22Rv1 (cell line): ENCODE measurements at regions not wholly inside any gene's neighbourhood (a gene's known extent, or its start where the extent isn't known, plus 50 kb on each side); places are given as distances from the start of the nearest gene placed in this dataset.

Source experiments
- H3K27ac ChIP-seq: fragments of 450-650 bp; 2 replicates; pipeline ENCODE4 v1.5.1; 2017
- ZFX ChIP-seq: fragments of 450-650 bp; IDR thresholded peaks from 2 replicates; pipeline ENCODE4 v1.6.1; 2017; ENCODE audit warnings: antibody characterized with exemption, borderline replicate concordance
- TF ChIP-seq, protein P1 (sequence below): fragments of 450-650 bp; IDR thresholded peaks from 2 replicates; pipeline ENCODE4 v1.5.1; 2017; ENCODE audit warnings: mild to moderate bottlenecking

DNA sequence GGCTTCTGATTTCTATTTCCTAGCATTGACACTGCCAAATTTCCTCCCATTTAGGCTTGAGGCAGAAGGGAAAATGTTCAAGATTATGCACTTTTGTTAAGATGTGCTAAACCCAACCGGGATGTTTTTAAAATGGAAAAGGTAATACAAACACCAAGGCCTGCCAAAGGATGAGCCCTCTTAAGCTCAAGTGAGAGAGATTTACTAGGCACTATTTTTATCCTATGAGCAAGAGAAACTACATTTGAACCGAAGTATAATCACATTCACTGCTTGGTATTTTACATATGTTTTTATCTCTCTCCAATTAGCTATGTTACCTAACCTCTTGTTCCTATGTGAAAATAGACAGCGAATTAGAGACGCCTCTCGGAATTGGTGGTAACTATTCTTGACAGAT lies 295.8 kb downstream of the GABRB3 start:
- no peak overlapping the region for H3K27ac ChIP-seq
- no peak for TF ChIP-seq ZFX
- TF ChIP-seq, protein P1, sequence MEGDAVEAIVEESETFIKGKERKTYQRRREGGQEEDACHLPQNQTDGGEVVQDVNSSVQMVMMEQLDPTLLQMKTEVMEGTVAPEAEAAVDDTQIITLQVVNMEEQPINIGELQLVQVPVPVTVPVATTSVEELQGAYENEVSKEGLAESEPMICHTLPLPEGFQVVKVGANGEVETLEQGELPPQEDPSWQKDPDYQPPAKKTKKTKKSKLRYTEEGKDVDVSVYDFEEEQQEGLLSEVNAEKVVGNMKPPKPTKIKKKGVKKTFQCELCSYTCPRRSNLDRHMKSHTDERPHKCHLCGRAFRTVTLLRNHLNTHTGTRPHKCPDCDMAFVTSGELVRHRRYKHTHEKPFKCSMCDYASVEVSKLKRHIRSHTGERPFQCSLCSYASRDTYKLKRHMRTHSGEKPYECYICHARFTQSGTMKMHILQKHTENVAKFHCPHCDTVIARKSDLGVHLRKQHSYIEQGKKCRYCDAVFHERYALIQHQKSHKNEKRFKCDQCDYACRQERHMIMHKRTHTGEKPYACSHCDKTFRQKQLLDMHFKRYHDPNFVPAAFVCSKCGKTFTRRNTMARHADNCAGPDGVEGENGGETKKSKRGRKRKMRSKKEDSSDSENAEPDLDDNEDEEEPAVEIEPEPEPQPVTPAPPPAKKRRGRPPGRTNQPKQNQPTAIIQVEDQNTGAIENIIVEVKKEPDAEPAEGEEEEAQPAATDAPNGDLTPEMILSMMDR, result no peak

DNA sequence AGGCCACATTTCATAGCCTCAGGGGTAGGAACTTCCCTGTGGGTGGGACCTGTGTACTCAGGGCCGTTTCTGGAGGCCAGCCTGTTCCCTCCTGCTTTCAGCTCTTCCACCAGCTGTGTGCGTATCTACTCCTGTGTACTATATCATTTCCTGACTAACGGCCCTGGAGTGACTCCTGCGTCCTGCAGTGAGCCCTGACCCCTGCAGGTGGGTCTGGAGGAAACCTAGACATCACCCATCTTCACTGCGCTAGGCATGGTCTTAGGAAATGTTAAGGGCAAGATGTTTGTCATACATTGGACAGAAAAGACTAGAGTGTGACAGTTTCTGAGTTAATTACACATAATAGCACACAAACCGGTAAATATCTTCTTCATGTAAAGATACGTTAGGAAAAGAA lies 297.3 kb downstream of the GABRB3 start:
- TF ChIP-seq ZFX, result no peak
- TF ChIP-seq, protein P1, result no peak
- no peak overlapping the region for H3K27ac ChIP-seq

DNA sequence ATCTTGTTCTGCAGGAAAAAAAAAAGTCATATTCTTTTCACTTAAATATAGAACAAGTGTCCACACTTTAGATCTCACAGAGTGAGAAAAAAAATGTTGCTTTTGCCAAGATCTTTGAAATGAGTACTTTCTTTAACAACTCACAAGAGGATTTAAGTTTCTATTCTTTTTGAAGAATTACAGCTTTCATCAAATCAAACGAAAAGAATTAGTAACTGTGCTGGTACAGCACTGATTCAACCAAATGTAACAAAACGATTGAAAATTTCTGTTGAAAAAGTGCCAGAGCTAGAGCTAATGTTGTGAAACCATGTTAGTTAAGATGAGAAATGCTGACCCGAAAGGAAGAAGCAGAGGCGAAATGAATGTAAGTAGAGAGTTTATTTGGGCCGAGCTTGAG lies 300.2 kb downstream of the GABRB3 start:
- no peak overlapping the region for H3K27ac ChIP-seq
- no peak for TF ChIP-seq ZFX
- TF ChIP-seq, protein P1, result no peak

DNA sequence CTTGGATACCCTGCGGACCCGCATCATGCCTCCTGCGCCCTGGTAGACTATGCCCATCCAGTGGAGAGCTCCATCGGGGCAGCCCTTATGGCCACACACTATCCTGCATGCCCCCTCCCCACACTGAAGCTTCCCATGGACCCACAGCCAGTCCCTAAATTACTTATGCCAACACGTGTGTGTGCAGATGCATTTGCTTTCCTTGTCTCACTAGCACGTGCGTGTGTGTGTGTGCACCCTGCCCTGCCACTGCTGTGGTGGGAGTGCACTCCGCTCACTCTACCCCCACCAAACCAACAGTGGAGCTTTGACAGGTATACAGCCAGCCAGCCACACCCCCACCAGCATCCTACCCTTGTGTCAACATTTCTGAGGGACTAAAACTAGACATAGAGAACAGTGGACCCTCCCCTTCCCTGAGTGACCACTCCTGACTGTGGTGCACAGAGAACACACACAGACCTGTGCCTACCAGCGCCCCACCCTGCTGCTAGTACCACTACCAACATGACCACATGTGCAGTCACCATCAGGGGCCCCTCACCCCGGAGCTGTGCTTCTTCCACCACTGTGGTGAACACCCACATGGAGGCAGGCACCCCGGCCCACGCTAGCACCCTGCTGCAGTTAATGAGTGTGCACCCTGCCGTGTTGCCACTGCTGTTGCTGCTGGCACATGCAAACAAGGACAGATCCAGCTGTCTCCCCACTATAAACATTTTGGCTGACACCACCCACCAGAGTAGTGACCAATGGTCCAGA lies 310.8 kb downstream of the GABRB3 start:
- H3K27ac ChIP-seq, result no peak overlapping the region
- no peak for TF ChIP-seq ZFX
- TF ChIP-seq, protein P1, result no peak

DNA sequence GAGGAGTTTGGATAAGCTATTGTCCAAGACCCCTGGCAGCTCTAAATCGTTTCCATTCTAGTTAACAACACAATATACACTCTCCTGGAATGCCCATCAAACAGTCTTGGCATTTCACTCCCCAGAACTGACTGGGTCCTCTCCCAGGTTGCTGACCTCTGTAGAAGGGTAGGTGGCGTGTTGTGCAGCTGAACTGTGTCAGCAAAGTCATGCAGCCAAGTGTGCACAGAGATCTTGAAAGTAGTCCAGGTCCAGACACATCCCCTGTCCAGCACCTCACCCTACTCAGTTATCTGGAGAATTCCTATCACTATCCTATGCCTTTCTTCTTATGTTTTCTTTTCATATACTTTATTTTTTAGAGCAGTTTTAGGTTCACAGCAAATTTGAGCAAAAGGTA lies 312.7 kb downstream of the GABRB3 start:
- no peak overlapping the region for H3K27ac ChIP-seq
- TF ChIP-seq ZFX, result no peak
- TF ChIP-seq, protein P1, result no peak

- H3K27ac ChIP-seq, result no peak overlapping the region
- TF ChIP-seq, protein P1, result no peak
- TF ChIP-seq ZFX, result no peak
Measured at GRCh38 chr15:26455828-26456227, 317.0 kb downstream of the GABRB3 start.

- TF ChIP-seq, protein P1, result no peak
- no peak for TF ChIP-seq ZFX
- no peak overlapping the region for H3K27ac ChIP-seq
Measured at GRCh38 chr15:26453914-26454313, 319.0 kb downstream of the GABRB3 start.
